Astrocyte of the spinal cord (primary cell): ENCODE measurements at regions not wholly inside any gene's neighbourhood (a gene's known extent, or its start where the extent isn't known, plus 50 kb on each side); places are given as distances from the start of the nearest gene placed in this dataset.

Experiments
- DNase-seq: peaks from one replicate; pipeline ENCODE4 v3.0.0; 2011; ENCODE audit warnings: low read depth, low spot score
- H3K4me3 ChIP-seq: 2 replicates; pipeline ENCODE4 v1.5.1; 2011; ENCODE audit warnings: low read depth, mild to moderate bottlenecking, low read length, moderate library complexity
- in situ Hi-C: cut with HindIII; loops from 2 replicates; pipeline ENCODE4 v1.10.0; 2017; ENCODE audit warnings: low sequenced_read_pairs
- TF ChIP-seq, protein P1 (sequence below): IDR thresholded peaks from 2 replicates; pipeline ENCODE4 v1.5.1; 2012; ENCODE audit warnings: low read depth, mild to moderate bottlenecking, low read length, inconsistent platforms

DNA sequence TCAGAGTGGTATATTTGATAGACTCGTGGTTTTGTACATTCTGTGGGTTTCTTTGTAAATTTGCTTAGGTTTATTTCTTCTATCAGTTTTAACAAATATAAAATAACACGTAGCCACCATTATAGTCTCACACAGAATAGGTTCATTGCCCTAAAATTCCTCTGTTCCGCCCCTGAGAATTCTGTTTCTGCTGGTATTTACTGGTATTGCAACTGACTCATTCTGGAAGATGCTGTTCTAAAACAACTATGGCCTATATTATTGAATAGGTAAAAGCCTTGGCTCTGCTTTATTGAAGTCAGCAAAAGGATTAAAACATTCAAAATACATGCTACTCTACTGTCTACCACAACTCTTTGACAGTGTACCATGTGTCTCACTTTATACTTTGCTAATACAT lies 119.1 kb upstream of the CHORDC1 start:
- H3K4me3 ChIP-seq: no peak overlapping the region
- TF ChIP-seq, protein P1, sequence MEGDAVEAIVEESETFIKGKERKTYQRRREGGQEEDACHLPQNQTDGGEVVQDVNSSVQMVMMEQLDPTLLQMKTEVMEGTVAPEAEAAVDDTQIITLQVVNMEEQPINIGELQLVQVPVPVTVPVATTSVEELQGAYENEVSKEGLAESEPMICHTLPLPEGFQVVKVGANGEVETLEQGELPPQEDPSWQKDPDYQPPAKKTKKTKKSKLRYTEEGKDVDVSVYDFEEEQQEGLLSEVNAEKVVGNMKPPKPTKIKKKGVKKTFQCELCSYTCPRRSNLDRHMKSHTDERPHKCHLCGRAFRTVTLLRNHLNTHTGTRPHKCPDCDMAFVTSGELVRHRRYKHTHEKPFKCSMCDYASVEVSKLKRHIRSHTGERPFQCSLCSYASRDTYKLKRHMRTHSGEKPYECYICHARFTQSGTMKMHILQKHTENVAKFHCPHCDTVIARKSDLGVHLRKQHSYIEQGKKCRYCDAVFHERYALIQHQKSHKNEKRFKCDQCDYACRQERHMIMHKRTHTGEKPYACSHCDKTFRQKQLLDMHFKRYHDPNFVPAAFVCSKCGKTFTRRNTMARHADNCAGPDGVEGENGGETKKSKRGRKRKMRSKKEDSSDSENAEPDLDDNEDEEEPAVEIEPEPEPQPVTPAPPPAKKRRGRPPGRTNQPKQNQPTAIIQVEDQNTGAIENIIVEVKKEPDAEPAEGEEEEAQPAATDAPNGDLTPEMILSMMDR: no peak
- DNase-seq: no peak
- in situ Hi-C loops: no loop called here

DNA sequence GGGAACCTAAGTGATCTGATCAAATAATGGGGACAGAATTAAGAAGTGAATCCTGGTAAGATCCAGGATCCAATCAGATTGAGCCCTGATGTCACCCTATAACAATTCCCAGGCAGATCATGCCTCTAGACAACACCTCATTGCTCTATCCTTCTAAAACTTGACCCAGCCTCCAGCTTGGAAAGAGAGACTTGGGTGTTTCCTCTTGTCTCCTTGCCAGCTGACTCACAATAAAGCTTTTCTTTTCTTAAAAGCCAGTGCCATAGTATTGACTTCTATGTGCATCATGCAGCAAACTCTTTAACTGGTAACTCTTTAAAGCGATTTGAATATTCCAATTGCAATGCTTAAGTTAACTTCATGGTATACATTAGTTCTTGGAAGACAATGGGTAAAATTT lies 109.6 kb upstream of the CHORDC1 start:
- in situ Hi-C loops: no loop called here
- DNase-seq: no peak
- H3K4me3 ChIP-seq: no peak overlapping the region
- TF ChIP-seq, protein P1: no peak

DNA sequence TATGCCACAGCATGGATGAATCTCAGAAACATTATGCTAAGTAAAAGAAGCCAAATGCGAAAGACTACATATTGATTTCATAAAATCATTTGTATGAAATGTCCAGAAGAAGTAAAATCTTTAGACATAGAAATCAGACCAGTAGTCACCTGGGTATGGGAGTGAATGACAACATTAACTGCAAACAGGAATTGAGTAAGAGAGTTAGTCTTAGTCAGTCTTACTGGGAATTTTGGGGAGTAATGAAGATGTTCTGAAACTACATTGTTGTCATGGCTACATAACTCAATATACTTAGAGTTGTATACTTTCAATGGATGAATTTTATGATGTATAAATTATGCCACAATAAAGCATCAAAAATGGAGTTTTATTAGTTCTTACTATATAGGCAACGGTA lies 107.8 kb upstream of the CHORDC1 start:
- in situ Hi-C loops: no loop called here
- DNase-seq: no peak
- TF ChIP-seq, protein P1: no peak
- no peak overlapping the region for H3K4me3 ChIP-seq

DNA sequence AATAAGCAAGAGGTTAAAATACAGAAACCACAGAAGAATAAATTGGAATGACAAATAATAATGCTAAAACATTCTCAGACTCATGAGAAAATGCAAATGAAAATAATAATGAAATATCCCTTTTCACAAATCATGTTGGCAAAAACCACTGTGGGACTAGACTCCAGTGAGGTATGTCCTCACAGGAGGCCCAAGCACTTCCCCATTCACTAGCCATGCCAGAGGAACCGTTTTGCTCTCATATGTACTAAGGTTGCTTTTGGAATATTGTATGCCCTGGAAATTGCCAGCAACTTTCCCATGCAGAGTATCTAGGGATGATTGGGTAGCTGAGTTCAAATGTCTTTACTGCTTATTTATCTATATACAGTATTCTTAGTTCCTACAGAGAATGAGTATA lies 106.2 kb upstream of the CHORDC1 start:
- no peak for DNase-seq
- in situ Hi-C loops: no loop called here
- TF ChIP-seq, protein P1: no peak
- no peak overlapping the region for H3K4me3 ChIP-seq

DNA sequence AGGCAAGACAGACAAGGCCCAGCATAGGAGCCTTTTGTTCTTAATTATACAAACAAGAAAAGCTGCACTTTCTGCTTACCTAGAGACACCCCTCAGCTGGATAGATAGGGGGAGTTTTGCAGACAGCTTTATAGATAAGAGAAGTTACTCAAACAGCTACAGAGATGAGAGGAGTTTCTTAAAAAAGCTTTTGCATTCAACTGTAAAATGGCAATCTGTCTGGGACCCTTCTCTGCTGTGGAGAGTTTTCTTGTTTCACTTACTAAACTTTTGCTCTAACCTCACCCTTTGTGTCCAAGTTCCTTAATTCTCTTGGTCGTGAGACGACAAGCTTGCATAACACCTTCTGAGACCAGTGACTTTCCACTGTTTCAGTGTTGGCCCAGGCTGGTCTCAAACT lies 103.8 kb upstream of the CHORDC1 start:
- in situ Hi-C loops: no loop called here
- no peak for DNase-seq
- TF ChIP-seq, protein P1: no peak
- H3K4me3 ChIP-seq: no peak overlapping the region

DNA sequence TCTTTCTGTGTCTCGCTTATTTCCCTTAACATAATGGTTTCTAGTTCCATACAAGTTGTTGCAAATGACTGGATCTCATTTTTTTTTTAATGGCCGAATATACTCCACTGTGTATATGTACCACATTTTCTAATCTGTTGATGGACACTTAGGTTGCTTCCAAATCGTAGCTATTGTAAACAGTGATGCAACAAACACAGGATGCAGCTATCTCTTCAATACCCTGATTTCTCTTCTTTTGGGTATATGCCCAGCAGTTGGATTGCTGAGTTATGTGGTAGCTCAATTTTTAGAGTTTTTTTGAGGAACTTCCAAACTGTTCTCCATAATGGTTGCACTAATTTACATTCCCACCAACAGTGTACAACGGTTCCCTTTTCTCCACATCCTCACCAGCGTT lies 100.4 kb upstream of the CHORDC1 start:
- in situ Hi-C loops: no loop called here
- no peak for DNase-seq
- no peak overlapping the region for H3K4me3 ChIP-seq

More for the DNA sequence above, 100.4 kb upstream of the CHORDC1 start:
- TF ChIP-seq, protein P1: no peak
